Esophagus muscularis mucosa (tissue), 4 donors: ENCODE measurements at regions not wholly inside any gene's neighbourhood (a gene's known extent, or its start where the extent isn't known, plus 50 kb on each side); places are given as distances from the start of the nearest gene placed in this dataset.

Source experiments
- DNase-seq: peaks from one replicate; pipeline ENCODE4 v3.0.0-alpha.2; 2017; ENCODE audit errors: extremely low spot score
- H3K27ac ChIP-seq, 4 donors: fragments of 200-600 bp; sonication (generic); replicated peaks in 1 of 4; 1 replicate in 3 of 4; 2 replicates in 1 of 4; pipeline ENCODE4 v1.5.1; 2016 to 2019; ENCODE audit warnings: mild to moderate bottlenecking in 1 of 4
- H3K27me3 ChIP-seq, 4 donors: fragments of 200-600 bp; sonication (generic); one replicate each; pipeline versions ENCODE4 v1.5.1 to v1.6.0; 2016 to 2019
- H3K36me3 ChIP-seq, 4 donors: fragments of 200-600 bp; sonication (generic); one replicate each; pipeline ENCODE4 v1.5.1; 2016 to 2019
- H3K4me1 ChIP-seq, 4 donors: fragments of 200-600 bp; sonication (generic); one replicate each; pipeline ENCODE4 v1.5.1; 2016 to 2019
- H3K4me3 ChIP-seq, 4 donors: fragments of 200-600 bp; sonication (generic); 1 replicate in 2 of 4; 2 replicates in 2 of 4; pipeline ENCODE4 v1.5.1; 2016 to 2019; ENCODE audit warnings: mild to moderate bottlenecking in 4 of 4, moderate library complexity in 1 of 4
- H3K9me3 ChIP-seq, 4 donors: fragments of 200-600 bp; sonication (generic); 1 replicate in 3 of 4; 2 replicates in 1 of 4; pipeline ENCODE4 v1.5.1; 2016 to 2019
- EP300 ChIP-seq: sonication (generic); formaldehyde crosslinking; IDR thresholded peaks from one replicate; pipeline ENCODE4 v1.6.1; 2017; ENCODE audit warnings: antibody characterized with exemption
- POLR2A ChIP-seq: fragments of 450-650 bp; IDR thresholded peaks from one replicate; pipeline ENCODE4 v1.6.1; 2017; ENCODE audit warnings: antibody characterized with exemption, moderate library complexity, mild to moderate bottlenecking, low read depth
- POLR2AphosphoS5 ChIP-seq, 2 donors: sonication (generic); formaldehyde crosslinking; IDR thresholded peaks; one replicate each; pipeline ENCODE4 v1.6.1; 2017; ENCODE audit warnings: antibody characterized with exemption in 2 of 2
- WGBS: methylation state at CpG from one replicate; pipeline ENCODE4 v1.1.5; 2018; 5-methylcytosine and 5-hydroxymethylcytosine counted together
- intact Hi-C: fragments of 100-400 bp; cut with DNase I; formaldehyde crosslinking; loops from one replicate; pipeline ENCODE4 v1.15.1; 2023
- TF ChIP-seq, protein P1 (sequence below), 3 experiments: fragments of 200-600 bp in 2 of 3; fragments of 450-650 bp in 1 of 3; sonication (generic) in 2 of 3; IDR thresholded peaks; one replicate each; pipeline ENCODE4 v1.5.1; 2017 to 2019; ENCODE audit warnings: antibody characterized with exemption in 3 of 3, mild to moderate bottlenecking in 2 of 3, moderate library complexity in 1 of 3

DNA sequence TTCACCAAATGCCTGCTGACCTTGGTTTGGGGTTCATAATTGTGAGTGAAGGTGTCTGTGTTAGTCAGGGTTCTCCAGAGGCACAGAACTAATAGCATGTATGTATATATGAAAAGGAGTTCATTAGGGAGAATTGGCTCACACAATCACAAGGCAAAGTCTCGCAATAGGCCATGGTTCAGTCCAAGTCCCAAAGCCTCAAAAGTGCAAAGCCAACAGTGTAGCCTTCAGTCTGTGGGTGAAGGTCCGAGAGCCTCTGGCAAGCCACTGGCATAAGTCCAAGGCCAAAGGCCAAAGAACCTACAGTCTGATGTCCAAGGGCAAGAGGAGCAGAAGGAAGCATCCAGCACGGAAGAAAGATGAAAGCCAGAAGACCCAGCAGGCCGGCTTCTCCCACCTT lies 257.6 kb upstream of the SHH start:
- DNase-seq: no peak
- Histone ChIP-seq H3K4me1 (no peaks in the 10 kb centered on the region), H3K9me3 (no peaks in the 10 kb centered on the region), H3K4me3 (no peak overlapping the region), H3K27ac (no peak overlapping the region), H3K27me3 (no peaks in the 10 kb centered on the region), H3K36me3 (no peaks in the 10 kb centered on the region)
- TF ChIP-seq POLR2A: no peak
- no peak for TF ChIP-seq POLR2AphosphoS5 (IDR thresholded peaks at IDR 0.05)
- TF ChIP-seq, protein P1, sequence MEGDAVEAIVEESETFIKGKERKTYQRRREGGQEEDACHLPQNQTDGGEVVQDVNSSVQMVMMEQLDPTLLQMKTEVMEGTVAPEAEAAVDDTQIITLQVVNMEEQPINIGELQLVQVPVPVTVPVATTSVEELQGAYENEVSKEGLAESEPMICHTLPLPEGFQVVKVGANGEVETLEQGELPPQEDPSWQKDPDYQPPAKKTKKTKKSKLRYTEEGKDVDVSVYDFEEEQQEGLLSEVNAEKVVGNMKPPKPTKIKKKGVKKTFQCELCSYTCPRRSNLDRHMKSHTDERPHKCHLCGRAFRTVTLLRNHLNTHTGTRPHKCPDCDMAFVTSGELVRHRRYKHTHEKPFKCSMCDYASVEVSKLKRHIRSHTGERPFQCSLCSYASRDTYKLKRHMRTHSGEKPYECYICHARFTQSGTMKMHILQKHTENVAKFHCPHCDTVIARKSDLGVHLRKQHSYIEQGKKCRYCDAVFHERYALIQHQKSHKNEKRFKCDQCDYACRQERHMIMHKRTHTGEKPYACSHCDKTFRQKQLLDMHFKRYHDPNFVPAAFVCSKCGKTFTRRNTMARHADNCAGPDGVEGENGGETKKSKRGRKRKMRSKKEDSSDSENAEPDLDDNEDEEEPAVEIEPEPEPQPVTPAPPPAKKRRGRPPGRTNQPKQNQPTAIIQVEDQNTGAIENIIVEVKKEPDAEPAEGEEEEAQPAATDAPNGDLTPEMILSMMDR (IDR thresholded peaks at IDR 0.05): no peak
- TF ChIP-seq EP300: no peak
- intact Hi-C loops: no loop called here
- 76% methylated on average over 4 of the region's 4 CpGs for whole genome bisulfite sequencing

DNA sequence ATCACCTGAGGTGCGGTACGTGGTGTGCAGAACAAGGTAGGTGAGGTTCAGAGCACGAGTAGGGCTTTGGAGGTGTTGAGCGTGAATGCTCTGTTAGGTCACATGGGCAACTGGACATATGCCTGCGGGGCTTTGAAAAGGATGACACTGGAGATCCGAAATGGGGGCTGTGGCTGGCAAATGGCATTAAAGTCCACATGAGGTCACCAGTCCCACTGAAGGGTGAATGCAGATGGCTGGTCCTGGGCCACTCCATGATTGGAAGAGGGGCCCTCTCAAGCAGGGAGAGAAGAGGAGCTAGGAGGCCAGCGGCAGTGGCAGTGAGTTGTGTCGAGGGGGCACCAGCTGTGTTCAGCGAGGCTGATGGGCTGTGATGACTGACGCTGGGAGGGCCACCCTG lies 254.9 kb upstream of the SHH start:
- TF ChIP-seq EP300: no peak
- TF ChIP-seq, protein P1 (IDR thresholded peaks at IDR 0.05): no peak
- TF ChIP-seq POLR2AphosphoS5 (IDR thresholded peaks at IDR 0.05): no peak
- no peak for TF ChIP-seq POLR2A
- H3K9me3 ChIP-seq: no peaks in the 10 kb centered on the region
- H3K36me3 ChIP-seq: no peaks in the 10 kb centered on the region
- DNase-seq: no peak
- no peaks in the 10 kb centered on the region for H3K27me3 ChIP-seq
- WGBS: 87% methylated on average over 10 of the region's 10 CpGs
- no peak overlapping the region for H3K27ac ChIP-seq
- no peaks in the 10 kb centered on the region for H3K4me1 ChIP-seq
- intact Hi-C loops: no loop called here
- H3K4me3 ChIP-seq: no peak overlapping the region

DNA sequence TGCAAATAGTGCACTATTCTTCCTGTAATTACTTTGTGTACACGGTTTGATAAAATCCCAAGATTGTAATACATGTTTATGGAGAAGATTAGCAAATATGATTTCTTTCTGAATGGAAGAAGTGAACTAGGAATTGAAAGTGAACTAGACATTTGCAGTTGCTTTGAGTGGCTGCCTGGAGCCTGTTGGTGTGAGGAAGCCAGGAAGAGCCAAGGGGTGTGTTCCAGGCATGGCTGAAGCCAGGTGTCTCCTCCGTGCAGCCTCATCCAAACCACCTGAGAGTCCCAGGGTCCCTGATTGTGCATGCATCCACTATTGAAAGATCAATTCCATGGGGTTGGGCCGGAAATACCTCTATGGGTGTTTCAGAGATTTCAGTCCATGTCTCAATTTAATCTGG lies 253.1 kb upstream of the SHH start:
- no peak for TF ChIP-seq POLR2AphosphoS5 (IDR thresholded peaks at IDR 0.05)
- no peak for TF ChIP-seq EP300
- TF ChIP-seq, protein P1 (IDR thresholded peaks at IDR 0.05): no peak
- no peak for TF ChIP-seq POLR2A
- intact Hi-C loops: no loop called here
- DNase-seq: no peak
- no peaks in the 10 kb centered on the region for H3K36me3 ChIP-seq
- H3K27me3 ChIP-seq: no peaks in the 10 kb centered on the region
- no peaks in the 10 kb centered on the region for H3K4me1 ChIP-seq
- H3K4me3 ChIP-seq: no peak overlapping the region
- WGBS: 80% methylated on average over 3 of the region's 3 CpGs
- H3K9me3 ChIP-seq: no peaks in the 10 kb centered on the region
- no peak overlapping the region for H3K27ac ChIP-seq

DNA sequence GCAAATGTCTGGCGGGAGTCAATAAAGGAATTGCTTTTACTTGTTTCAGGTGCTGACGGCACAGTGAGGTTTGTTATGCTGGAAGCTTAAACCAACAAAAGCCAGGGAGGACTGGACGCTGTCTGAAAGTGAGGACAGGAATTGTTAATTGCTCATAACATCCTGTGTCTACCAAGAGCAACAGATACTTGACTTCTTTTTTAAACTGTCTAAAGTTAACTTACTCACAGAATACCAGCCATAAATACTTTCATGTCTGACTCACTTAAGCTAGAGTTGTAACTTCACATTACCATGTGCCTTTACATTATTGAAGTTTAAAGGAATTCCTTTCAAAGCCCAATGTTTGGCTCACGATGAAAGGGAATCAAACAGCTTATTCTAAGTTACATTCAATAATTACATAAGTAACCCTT lies 252.7 kb upstream of the SHH start:
- Histone ChIP-seq H3K27ac (no peak overlapping the region), H3K36me3 (no peaks in the 10 kb centered on the region), H3K4me3 (no peak overlapping the region), H3K27me3 (peaks cover 0 to under 1% (median 0%) of the 10 kb centered on the region in 4 donors), H3K4me1 (no peaks in the 10 kb centered on the region), H3K9me3 (no peaks in the 10 kb centered on the region)
- TF ChIP-seq, protein P1 (IDR thresholded peaks at IDR 0.05): no peak
- TF ChIP-seq POLR2A (no peak), EP300 (no peak)
- intact Hi-C loops: no loop called here
- 15% methylated on average over 4 of the region's 4 CpGs for WGBS
- DNase-seq: no peak

DNA sequence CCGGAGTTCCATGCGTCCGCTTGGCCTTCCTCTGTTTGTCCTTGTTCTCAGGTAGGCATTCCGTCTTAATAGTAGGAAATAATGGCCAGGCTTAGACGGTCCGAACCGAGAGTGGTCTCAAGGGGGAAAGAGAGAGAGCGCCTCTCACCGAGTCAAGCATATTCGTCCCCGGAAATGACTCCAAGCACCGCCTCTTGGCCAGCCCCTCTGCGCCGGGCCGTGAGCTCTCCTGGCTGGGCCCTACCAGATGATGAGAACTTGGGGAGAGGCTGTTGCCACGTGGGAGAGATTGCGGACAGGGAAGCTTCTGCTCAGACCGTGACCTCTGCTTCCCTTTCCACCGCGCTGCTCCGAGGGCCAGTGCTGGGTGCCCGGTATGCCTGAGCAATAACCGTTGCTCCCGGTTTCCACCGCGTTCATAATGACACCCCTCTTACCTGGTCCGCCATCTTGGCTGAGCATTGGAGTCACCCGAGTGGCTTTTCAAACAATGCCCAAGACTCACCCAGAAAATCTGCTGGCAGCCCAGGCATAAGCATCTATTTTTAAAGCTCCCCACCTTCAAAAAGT lies 251.1 kb upstream of the SHH start:
- no peaks in the 10 kb centered on the region for H3K36me3 ChIP-seq
- WGBS: 91% methylated on average over 16 of the region's 28 CpGs
- H3K27me3 ChIP-seq: peaks cover 0 to 7% (median 0%) of the 10 kb centered on the region in 4 donors
- no peak overlapping the region for H3K4me3 ChIP-seq
- intact Hi-C loops: no loop called here
- no peaks in the 10 kb centered on the region for H3K4me1 ChIP-seq
- DNase-seq: no peak
- TF ChIP-seq POLR2AphosphoS5 (IDR thresholded peaks at IDR 0.05) (no peak), EP300 (no peak), POLR2A (no peak)
- TF ChIP-seq, protein P1 (IDR thresholded peaks at IDR 0.05): no peak
- no peak overlapping the region for H3K27ac ChIP-seq
- no peaks in the 10 kb centered on the region for H3K9me3 ChIP-seq
